Breast epithelium (tissue), 3 donors: ENCODE measurements at regions not wholly inside any gene's neighbourhood (a gene's known extent, or its start where the extent isn't known, plus 50 kb on each side); places are given as distances from the start of the nearest gene placed in this dataset.

Experiments used
- CTCF ChIP-seq, 3 donors: fragments of 450-650 bp; IDR thresholded peaks; one replicate each; pipeline ENCODE4 v1.5.1; 2016 to 2017; ENCODE audit warnings: antibody characterized with exemption in 3 of 3, mild to moderate bottlenecking in 3 of 3, moderate library complexity in 3 of 3
- POLR2A ChIP-seq: fragments of 450-650 bp; IDR thresholded peaks from one replicate; pipeline ENCODE4 v1.6.1; 2016; ENCODE audit warnings: antibody characterized with exemption, mild to moderate bottlenecking, moderate library complexity
- POLR2AphosphoS5 ChIP-seq, 3 donors: sonication (generic); formaldehyde crosslinking; IDR thresholded peaks; one replicate each; pipeline ENCODE4 v1.6.1; 2017; ENCODE audit warnings: antibody characterized with exemption in 3 of 3

DNA sequence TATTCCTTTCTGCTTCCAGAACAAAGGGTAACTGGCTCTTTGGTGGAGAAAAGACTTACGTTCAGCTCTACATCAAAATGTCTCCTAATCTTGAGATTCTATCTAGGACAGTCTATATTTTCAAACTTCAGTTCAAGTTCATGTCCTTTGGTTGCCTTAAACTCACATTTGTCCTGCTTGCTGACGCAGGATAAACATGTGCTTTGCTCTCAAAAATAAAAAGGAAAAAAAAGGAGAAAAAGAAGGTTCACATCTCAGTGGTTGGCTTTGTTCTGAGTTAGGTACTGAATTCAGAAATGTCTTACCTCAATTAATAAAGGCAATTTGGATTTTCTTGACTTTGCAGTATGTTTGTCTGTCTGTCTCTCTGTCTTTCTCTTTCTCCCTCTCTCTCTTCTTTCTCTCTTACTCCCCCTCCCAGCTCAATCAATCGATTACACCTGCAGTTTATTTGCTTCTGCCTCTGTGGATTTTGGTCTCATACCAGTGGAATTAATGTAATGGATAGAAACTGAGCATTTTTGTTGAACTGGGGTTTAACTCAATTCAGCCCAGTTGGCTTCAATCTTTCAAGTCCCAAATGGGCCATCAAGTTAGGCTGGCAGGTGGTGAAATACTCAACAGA is 72.2 kb upstream of the ADRB1 start:
- TF ChIP-seq CTCF (IDR thresholded peaks at IDR 0.05), result no peak
- no peak for TF ChIP-seq POLR2A
- no peak for TF ChIP-seq POLR2AphosphoS5 (IDR thresholded peaks at IDR 0.05)
